ENCODE measurements at regions not wholly inside any gene's neighbourhood (a gene's known extent, or its start where the extent isn't known, plus 50 kb on each side); places are given as distances from the start of the nearest gene placed in this dataset.

- no peak for DNase-seq (ENCODE audit: low read depth)
Observed at GRCh38 chr1:199109160-199109559, 470.3 kb downstream of the PTPRC start.

DNA sequence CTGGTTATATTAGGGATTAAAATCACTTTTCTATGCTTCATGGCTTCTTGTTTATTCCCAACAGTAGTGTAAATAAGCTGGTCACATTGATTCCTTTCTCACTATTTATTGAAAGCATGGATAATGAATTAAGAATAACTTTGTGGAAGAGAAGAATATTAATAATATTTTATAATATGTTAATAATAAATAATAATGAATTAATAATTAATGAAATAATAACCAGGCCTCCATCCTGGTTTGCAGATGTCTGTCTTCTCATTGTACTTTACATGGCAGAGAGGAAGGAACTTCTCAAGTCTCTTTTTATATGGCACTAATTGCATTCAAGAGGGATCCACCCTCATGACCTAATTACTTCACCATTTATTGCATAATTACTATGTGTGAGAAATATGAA, 473.5 kb downstream of the PTPRC start:
- DNase-seq (ENCODE audit: low read depth): no peak

DNA sequence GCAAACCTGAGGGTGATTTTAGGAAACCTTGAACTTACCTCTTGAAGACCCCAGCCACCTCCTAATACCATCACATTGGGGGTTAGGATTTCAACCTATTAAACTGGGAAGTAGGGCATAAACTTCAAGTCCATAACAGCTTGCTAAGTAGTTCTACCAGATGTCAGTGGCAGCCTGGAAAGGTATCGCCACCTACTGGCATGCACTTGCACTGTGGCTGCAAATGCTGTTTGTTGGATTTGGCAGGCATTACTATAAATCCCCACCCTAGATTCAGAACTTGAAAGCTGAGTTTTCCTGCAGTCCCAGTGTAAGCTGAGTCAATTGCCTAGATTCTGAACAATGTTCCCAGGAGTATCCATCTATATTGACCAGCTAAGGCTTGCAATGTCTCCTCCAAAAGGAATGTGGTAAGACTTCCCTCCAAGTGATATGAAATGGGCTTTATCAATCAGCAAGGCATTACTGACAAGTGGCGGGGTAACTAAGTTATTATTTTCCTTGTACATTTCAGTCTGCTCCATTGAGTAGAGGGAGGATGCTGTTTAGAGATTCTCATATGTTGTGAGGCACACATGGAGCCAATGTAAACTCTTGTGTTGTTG, 474.5 kb downstream of the PTPRC start:
- peak; percentile 50 for DNase-seq (ENCODE audit: low read depth)

- no peak for DNase-seq (ENCODE audit: low read depth)
Observed at GRCh38 chr1:199116488-199116887, 477.6 kb downstream of the PTPRC start.

DNA sequence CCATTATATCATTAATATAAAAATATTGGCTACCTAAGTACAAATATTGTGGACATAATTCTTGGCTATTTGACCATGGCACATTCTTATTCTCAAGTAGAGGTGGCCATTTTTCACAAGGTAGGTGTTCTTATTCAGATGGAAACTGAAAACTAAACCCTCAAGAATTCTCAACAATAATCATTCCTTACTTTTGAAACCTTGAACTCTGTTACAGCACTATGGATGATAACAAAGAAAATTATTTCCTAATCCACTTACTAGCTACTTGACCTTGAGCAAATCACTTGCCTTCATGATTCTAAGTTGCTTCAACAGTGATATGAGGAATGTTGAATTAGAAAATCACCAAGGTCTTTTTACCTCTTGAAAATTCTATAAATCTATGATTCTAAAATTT, 482.2 kb downstream of the PTPRC start:
- DNase-seq (ENCODE audit: low read depth): no peak

GRCh38 chr1:199122085-199122484, 483.2 kb downstream of the PTPRC start:
- DNase-seq (ENCODE audit: low read depth): no peak

- DNase-seq (ENCODE audit: low read depth): no peak
Observed at GRCh38 chr1:199122532-199123311, 483.9 kb downstream of the PTPRC start.

- no peak for DNase-seq (ENCODE audit: low read depth)
Observed at GRCh38 chr1:199123615-199124014, 484.8 kb downstream of the PTPRC start.

DNA sequence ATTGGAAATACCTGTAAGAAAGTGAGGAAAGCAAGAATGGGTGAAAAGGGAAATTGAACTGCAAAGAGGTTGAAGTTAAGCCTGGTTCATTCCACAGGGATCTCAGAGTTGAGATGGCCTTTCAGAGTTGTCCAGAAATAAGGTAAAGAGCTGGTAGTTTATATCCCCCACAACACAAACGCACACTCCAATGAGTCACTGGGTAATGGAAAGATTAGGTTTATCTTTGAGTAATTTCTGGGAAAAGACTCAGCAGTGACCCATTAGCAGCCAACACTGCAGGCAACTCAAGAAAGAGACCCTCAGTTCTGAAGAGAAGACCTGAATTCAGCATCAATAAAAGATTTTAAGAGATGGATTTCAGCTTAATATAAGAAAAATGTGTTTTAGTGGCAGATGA, 485.5 kb downstream of the PTPRC start:
- DNase-seq (ENCODE audit: low read depth): no peak

DNA sequence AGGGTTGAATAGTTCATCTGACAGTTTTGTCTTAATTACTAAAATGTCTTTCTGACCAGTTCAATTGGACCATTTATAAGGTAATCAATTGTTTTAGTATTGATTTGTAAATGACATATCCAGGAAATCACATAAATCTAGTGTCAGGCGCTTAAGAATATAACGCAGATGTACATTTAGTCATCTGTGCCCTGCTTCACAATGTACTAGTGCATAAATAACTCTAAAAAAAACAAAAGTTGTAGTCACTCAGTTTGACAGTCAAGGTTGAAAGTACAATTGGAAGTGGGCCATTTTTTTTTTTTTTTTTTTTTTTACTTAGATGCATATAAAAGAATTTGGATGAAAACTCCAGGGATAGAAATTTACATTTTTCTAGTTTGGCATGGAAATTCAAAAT, 490.4 kb downstream of the PTPRC start:
- no peak for DNase-seq (ENCODE audit: low read depth)

DNA sequence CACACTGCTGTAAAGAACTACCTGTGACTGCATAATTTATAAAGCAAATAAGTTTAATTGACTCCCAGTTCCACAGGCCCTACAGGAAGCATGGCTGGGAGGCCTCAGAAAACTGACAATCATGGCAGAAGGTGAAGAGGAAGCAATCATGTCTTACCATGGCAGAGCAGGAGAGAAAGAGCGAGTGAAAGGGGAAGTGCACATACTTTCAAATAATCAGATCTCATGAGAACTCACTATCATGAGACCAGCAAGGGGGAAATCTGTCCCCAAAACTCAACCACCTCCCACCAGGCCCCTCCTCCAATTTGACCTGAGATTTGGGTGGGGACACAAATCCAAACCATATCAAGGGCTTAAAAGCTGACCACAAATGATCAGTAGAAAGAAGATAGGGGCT, 493.2 kb downstream of the PTPRC start:
- no peak for DNase-seq (ENCODE audit: low read depth)

DNA sequence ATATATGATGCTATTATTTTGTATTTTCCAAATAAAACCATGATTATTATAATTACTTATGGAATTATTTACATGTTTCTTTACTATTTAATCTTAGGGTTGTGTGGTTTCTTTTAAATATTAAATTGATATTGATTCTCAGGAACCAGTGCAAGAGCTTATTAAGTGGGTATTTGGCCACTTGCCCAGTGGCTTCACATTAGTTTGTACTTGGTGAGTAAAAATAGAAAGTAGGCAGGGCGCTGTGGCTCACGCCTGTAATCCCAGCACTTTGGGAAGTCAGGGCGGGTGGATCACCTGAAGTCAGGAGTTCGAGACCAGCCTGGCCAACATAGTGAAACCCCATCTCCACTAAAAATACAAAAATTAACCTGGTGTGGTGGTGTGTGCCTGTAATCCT, 497.1 kb downstream of the PTPRC start:
- DNase-seq (ENCODE audit: low read depth): no peak

DNA sequence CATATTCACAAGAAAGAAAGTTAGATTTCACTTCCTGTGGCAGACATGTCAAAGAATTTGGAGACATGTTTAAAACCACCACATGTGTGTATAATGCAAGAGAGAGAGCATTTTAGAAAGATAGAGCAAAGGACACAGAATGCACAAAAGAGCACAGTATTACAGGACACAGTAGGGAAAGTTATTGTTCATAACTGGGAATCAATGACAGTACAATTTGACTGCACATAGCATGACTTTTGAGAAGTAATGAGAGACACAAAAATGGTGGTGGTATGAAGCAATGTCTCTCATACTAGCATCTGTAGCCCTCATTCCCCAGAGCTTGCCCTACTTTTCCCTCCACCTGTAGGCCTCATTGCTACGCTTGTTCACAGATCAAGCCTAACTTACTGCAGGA, 499.2 kb downstream of the PTPRC start:
- no peak for DNase-seq (ENCODE audit: low read depth)

- no peak for DNase-seq (ENCODE audit: low read depth)
Observed at GRCh38 chr1:199149591-199149990, 510.8 kb downstream of the PTPRC start.

- DNase-seq (ENCODE audit: low read depth): no peak
Observed at GRCh38 chr1:199150756-199151155, 511.9 kb downstream of the PTPRC start.

- DNase-seq (ENCODE audit: low read depth): no peak
Observed at GRCh38 chr1:199151634-199152425, 513.0 kb downstream of the PTPRC start.

DNA sequence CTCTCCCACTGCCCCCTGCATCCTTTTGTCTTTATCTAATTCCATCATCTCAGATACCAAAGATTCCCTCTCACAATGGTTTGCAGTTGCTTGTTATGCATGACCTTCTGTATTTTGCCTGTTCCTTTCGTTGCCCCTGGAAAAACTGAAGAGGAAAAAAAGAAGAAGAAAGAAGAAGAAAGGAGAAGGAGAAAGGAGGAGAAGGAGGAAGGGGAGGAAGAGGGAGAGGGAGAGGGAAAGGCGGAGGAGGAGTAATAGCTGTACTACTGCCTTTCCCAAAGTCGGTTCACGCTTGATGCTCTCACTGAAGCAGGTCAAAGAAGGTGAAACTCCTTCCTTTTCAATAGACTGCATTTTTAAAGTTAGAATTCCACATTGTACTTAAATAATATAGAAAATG, 513.8 kb downstream of the PTPRC start:
- no peak for DNase-seq (ENCODE audit: low read depth)

GRCh38 chr1:199155166-199156019, 516.6 kb downstream of the PTPRC start:
- DNase-seq (ENCODE audit: low read depth): no peak

GRCh38 chr1:199157494-199157893, 518.7 kb downstream of the PTPRC start:
- no peak for DNase-seq (ENCODE audit: low read depth)

DNA sequence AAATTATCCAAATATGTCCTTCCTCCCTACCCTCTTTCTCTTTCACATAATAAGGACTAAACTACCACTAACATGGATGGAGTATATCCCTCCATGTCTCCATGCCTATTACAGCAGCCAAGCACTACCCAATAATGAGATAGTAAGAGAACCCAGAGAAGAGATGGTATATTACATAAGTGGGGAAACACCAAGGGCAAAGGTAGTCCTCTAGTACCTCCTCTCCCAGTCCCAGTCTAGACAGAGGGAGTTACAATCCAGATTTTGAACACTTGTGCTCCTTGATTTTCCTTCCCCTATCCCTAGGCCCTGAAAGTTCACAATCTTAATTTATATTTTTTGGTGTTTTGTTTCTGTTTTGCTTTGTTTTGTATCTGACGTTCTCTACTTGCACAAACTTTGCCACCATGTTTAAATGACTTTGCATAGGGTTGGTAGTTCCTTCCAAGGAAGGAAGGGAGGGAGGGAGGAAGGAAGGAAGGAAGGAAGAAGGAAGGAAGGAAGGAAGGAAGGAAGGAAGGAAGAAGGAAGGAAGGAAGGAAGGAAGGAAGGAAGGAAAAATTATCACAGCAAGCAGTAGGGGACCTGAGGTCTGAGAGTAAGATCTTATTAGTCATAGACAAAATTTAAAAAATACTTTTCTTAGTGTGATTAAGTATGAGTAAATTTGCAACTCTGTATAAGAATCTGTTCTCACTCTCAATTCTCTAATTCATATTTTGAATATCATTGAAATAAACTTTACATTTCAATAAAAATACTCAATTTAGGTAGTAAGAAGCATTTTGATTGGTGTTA, 521.9 kb downstream of the PTPRC start:
- DNase-seq (ENCODE audit: low read depth): no peak

DNA sequence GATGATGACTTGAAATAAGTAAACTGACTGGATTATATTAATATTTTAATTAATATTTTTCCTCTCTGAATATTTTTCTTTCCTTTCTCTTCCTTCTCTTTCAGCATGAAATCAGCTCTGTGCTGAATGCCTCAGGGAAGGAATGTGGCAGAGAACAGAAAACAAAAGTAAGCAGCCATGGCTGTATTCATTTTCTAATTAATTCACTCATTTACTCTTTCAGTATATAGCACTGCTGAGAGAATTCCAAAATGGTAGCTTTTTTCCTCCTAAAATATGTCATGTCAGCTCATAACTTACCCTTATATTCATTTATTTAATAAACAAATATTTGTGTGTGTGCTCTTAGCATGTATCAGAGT, 522.5 kb downstream of the PTPRC start:
- DNase-seq (ENCODE audit: low read depth): no peak
